Stimulated activated naive B cell treated with anti-CD40 and anti-IgM and Interleukin-4, amounts not matched to agents 10 μg/mL and 1 μg/mL and 100 μg/mL, for 72 hours (primary cell): ENCODE measurements at regions not wholly inside any gene's neighbourhood (a gene's known extent, or its start where the extent isn't known, plus 50 kb on each side); places are given as distances from the start of the nearest gene placed in this dataset.

Source experiments
- ATAC-seq, 2 donors: fragments of 150-1000 bp; cut with Tn5 transposase; replicated peaks; 2 replicates each; pipeline ENCODE4 v1.10.0; 2021; ENCODE audit warnings: moderate library complexity in 1 of 2
- DNase-seq: peaks from one replicate; pipeline ENCODE4 v3.0.0; 2021
- H3K27ac Mint-ChIP-seq: one replicate; pipeline ENCODE4 v1.8.0; 2022; ENCODE audit warnings: mild to moderate bottlenecking, mixed read lengths
- H3K27me3 Mint-ChIP-seq, 2 donors: one replicate each; pipeline ENCODE4 v1.8.0; 2022; ENCODE audit warnings: mixed read lengths in 2 of 2
- H3K36me3 Mint-ChIP-seq, 2 donors: one replicate each; pipeline ENCODE4 v1.8.0; 2022; ENCODE audit warnings: mixed read lengths in 2 of 2, mild to moderate bottlenecking in 1 of 2
- H3K4me1 Mint-ChIP-seq, 2 donors: one replicate each; pipeline ENCODE4 v1.8.0; 2022; ENCODE audit warnings: mixed read lengths in 2 of 2, mild to moderate bottlenecking in 1 of 2
- H3K4me3 Mint-ChIP-seq, 2 donors: one replicate each; pipeline ENCODE4 v1.8.0; 2022; ENCODE audit warnings: mild to moderate bottlenecking in 2 of 2, mixed read lengths in 2 of 2, moderate library complexity in 1 of 2
- H3K9me3 Mint-ChIP-seq, 2 donors: one replicate each; pipeline ENCODE4 v1.8.0; 2022; ENCODE audit warnings: mixed read lengths in 2 of 2, mild to moderate bottlenecking in 1 of 2

DNA sequence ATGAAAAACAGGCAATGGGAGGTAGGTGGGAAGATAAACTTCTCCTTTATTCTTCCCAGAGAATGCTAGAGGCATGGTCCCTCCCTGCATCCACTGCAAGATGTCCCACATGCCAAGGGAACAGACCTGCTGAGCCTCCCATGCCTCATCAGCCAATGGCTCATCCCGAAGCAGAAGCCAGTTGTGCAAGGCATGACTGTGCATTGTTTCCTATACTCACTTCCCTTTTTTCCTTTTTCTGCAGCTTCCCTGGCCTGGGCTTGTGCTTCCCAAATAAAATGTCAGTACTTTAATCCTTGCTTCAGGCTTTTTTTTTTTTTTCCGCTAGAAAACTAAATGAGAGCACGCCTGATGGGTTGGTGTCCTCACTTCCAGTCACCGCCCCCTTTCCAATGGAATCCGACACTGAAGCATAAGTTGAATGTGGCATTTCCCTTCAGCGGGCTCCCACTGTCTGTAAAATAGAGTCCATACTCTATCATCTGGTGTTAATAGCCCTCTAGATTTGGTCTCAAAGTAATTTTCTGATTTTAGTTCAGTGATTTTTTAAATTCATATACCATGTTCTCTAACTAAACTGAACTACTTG is 239.0 kb upstream of the JADE1 start:
- Mint-ChIP-seq H3K27ac (no peak overlapping the region), H3K36me3 (no peaks in the 10 kb centered on the region), H3K9me3 (no peaks in the 10 kb centered on the region), H3K27me3 (peaks cover 0 to 21% of the 10 kb centered on the region in 2 donors), H3K4me1 (no peaks in the 10 kb centered on the region), H3K4me3 (no peak overlapping the region)
- no peak for ATAC-seq
- DNase-seq, result no peak

DNA sequence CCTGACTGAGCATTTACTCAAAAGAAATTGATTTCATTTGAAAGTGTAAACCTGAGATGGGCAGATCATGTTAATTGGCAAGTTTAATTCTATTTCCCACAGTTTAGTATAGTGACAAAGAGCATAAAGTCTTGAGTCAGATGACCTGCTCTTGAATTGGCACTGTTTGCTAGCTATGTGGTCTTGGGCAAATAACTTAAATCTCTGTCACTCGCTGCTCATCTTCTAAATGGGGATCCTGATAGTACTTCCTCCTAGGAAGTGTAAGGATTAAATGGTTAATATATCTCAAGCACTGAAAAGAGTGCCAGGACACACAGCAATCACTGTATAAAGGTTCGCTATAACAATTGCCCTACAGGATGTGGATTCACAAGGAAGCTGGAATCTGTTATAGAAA is 242.8 kb upstream of the JADE1 start:
- DNase-seq (no peak), ATAC-seq (no peak)
- no peak overlapping the region for H3K4me3 Mint-ChIP-seq
- H3K4me1 Mint-ChIP-seq, result no peaks in the 10 kb centered on the region
- no peaks in the 10 kb centered on the region for H3K9me3 Mint-ChIP-seq
- no peak overlapping the region for H3K27ac Mint-ChIP-seq
- peaks cover 0 to 26% of the 10 kb centered on the region in 2 donors for H3K27me3 Mint-ChIP-seq
- H3K36me3 Mint-ChIP-seq, result no peaks in the 10 kb centered on the region

DNA sequence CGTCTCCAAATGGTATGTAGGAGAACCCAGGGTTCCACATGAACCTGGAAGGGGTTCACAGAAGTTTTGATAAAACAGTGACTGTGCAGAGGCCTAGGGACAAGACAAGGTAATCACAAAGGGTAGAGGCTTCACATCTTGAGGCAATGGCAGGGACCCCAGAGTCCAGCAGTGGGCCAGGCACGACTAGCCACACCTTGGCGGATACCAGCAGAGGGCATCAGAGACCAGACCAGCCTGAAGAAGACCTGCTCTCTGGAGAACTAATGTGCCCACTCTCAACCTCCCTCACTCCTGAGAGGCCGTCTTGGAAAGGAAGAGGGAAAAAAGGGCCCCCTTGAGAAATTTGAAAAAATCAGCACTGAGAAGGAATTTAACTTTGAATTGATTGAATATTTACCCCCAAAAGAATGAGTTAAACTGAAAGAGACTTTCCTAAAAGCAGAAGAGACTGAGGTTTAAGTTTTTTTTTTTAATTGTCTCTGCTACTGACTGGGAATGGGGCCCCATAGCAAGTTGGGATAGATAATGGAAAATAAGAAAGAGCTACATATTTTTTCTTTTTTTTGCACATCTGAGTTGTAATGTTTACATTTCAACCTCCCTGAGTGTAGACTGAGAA is 243.8 kb upstream of the JADE1 start:
- Mint-ChIP-seq H3K9me3 (no peaks in the 10 kb centered on the region), H3K27ac (no peak overlapping the region), H3K27me3 (peaks cover 0 to 26% of the 10 kb centered on the region in 2 donors), H3K36me3 (no peaks in the 10 kb centered on the region), H3K4me1 (no peaks in the 10 kb centered on the region), H3K4me3 (no peak overlapping the region)
- ATAC-seq, result peak; percentile 61 to 81
- DNase-seq, result peak; percentile 6

DNA sequence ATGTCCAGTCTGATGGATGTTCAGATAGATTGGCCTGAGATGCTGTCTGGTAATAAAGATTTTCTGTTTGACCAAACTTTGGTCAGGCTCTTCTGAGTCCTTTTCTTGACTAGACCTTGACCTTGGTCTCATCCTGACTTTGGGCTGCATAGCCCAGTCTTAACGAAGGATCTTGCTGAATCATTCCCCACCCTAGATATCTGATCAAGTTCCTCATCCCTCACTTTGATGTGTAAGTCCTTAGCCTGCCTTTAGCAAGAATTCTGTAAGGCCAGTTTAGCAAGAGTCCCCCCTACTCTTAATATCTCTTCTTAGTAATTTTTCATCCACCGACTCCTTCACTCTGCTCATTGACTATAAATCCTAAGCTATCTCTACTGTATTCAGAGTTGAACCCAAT is 244.4 kb upstream of the JADE1 start:
- Mint-ChIP-seq H3K4me3 (no peak overlapping the region), H3K4me1 (no peaks in the 10 kb centered on the region), H3K9me3 (no peaks in the 10 kb centered on the region), H3K36me3 (no peaks in the 10 kb centered on the region), H3K27me3 (peaks cover 0 to 23% of the 10 kb centered on the region in 2 donors), H3K27ac (no peak overlapping the region)
- DNase-seq (no peak), ATAC-seq (peak in 1 of 2 donors; percentile 15)

DNA sequence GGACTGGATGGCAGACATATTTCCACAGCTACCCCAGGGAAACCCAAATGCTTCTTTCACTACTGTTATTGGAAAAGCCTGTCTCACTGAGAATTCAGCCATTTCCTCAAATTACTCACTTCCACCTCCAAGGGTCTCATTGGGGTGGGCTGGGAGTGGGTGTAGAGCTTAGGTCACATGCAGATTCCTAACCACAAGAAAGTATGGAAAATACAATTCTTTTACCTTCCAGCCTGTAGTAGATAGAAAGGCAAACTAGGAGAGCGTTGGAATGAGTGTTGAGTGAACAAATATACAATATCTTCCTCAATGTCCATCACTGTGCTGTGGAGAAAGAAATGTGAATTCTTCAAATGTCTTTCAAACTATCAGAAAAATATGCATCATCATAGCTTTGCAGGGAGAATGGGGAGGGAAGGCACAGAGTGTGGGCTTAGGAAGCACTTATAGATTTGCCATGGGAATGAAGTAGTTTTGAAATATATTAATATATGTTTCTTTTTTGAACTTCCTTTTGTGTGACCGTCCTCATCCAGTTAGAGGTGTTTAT is 245.3 kb upstream of the JADE1 start:
- Mint-ChIP-seq H3K4me3 (no peak overlapping the region), H3K36me3 (no peaks in the 10 kb centered on the region), H3K27ac (no peak overlapping the region), H3K9me3 (no peaks in the 10 kb centered on the region), H3K27me3 (peaks cover 0 to 14% of the 10 kb centered on the region in 2 donors), H3K4me1 (peaks cover under 1 to 2% of the 10 kb centered on the region in 2 donors)
- ATAC-seq (no peak), DNase-seq (no peak)

GRCh38 chr4:128560754-128561495 is 248.6 kb upstream of the JADE1 start:
- Mint-ChIP-seq H3K4me3 (no peak overlapping the region), H3K27ac (no peak overlapping the region), H3K36me3 (no peaks in the 10 kb centered on the region), H3K4me1 (peaks cover 3 to 5% of the 10 kb centered on the region in 2 donors), H3K27me3 (peaks cover 0 to 8% of the 10 kb centered on the region in 2 donors), H3K9me3 (no peaks in the 10 kb centered on the region)
- DNase-seq, result no peak
- no peak for ATAC-seq

DNA sequence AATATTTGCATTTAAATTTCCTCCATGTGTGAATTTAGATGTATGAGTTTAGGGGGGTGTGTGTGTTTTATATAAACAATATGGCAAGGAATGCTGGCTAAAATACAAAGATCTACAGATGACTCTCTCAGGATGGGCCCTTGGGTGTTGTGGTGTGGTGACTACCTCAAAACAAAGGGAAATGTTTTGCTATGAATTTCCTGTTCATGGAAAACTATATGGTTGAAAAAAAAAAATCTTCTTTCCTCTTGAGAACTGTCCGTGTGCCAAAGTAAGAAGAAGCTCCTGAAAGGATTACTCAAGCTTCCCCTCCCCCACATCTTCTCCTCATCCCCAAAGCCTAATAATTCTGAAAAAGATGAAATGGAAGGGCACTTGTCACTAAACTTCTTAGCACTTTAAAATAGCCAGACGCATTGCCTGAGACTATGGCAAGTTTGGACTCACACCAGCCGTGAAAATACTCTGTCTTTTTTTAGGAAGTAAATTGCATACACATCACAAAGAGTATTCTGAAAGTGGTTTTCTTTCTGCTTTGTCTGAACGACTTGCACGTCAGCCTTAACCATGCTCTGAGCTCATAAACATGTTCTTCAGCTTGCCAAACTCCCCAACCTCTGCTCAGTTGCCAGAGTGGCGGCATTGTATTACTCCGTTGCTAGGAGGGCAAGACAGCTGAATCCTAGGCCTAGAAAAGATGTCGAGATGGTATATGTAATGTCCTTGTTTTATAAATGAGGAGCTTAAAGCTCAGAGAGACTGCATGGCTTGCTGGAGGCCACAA is 250.4 kb upstream of the JADE1 start:
- Mint-ChIP-seq H3K27me3 (peaks cover 0 to 5% of the 10 kb centered on the region in 2 donors), H3K27ac (no peak overlapping the region), H3K9me3 (no peaks in the 10 kb centered on the region), H3K36me3 (no peaks in the 10 kb centered on the region), H3K4me1 (peaks cover 3 to 5% of the 10 kb centered on the region in 2 donors), H3K4me3 (no peak overlapping the region)
- DNase-seq (no peak), ATAC-seq (peak in 1 of 2 donors; percentile 33)

DNA sequence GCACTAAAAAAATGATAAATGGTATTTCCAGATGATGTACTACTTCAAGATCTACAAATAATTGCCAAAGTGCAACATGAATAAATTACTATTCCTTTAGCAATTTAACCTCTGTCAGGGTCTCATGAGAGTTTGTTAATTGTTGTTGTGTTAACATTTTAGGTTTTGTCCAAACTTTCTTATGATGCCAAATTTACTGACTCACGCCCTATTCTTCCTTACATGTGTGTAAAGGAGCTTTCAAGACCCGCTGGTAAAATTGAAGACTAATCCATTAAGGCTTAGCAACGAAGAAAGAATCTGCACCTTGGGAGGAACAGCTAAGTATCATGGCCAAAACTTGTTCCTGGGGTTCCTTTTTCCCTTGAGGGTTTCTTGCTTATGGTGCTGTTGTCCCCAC is 252.7 kb upstream of the JADE1 start:
- no peaks in the 10 kb centered on the region for H3K36me3 Mint-ChIP-seq
- no peak overlapping the region for H3K27ac Mint-ChIP-seq
- peaks cover 10 to 16% of the 10 kb centered on the region in 2 donors for H3K4me1 Mint-ChIP-seq
- H3K4me3 Mint-ChIP-seq, result no peak overlapping the region
- peaks cover 7 to 16% of the 10 kb centered on the region in 2 donors for H3K27me3 Mint-ChIP-seq
- DNase-seq (no peak), ATAC-seq (no peak)
- no peaks in the 10 kb centered on the region for H3K9me3 Mint-ChIP-seq

- Mint-ChIP-seq H3K9me3 (peaks cover 2 to 4% of the 10 kb centered on the region in 2 donors), H3K4me3 (peak overlapping the region; percentile 81 to 90), H3K36me3 (no peaks in the 10 kb centered on the region), H3K27ac (no peak overlapping the region), H3K4me1 (peaks cover 7 to 12% of the 10 kb centered on the region in 2 donors), H3K27me3 (peaks cover 12 to 22% of the 10 kb centered on the region in 2 donors)
- no peak for DNase-seq
- ATAC-seq, result no peak
Measured at GRCh38 chr4:128553686-128554515, 255.6 kb upstream of the JADE1 start.

GRCh38 chr4:128552586-128552907 is 257.0 kb upstream of the JADE1 start:
- ATAC-seq, result peak in 1 of 2 donors; percentile 2
- H3K4me3 Mint-ChIP-seq, result peak overlapping the region in 1 of 2 donors; percentile 81
- H3K9me3 Mint-ChIP-seq, result peaks cover 2 to 4% of the 10 kb centered on the region in 2 donors
- no peak for DNase-seq
- no peak overlapping the region for H3K27ac Mint-ChIP-seq
- H3K36me3 Mint-ChIP-seq, result no peaks in the 10 kb centered on the region
- H3K27me3 Mint-ChIP-seq, result peaks cover 12 to 23% of the 10 kb centered on the region in 2 donors
- H3K4me1 Mint-ChIP-seq, result peaks cover 6 to 11% of the 10 kb centered on the region in 2 donors

GRCh38 chr4:128551280-128551679 is 258.2 kb upstream of the JADE1 start:
- Mint-ChIP-seq H3K4me3 (no peak overlapping the region), H3K27me3 (peaks cover 17 to 29% of the 10 kb centered on the region in 2 donors), H3K9me3 (peaks cover 2 to 4% of the 10 kb centered on the region in 2 donors), H3K27ac (no peak overlapping the region), H3K36me3 (no peaks in the 10 kb centered on the region), H3K4me1 (peaks cover 6 to 11% of the 10 kb centered on the region in 2 donors)
- DNase-seq (no peak), ATAC-seq (no peak)

- Mint-ChIP-seq H3K36me3 (no peaks in the 10 kb centered on the region), H3K27me3 (peaks cover 17 to 29% of the 10 kb centered on the region in 2 donors), H3K27ac (no peak overlapping the region), H3K4me3 (no peak overlapping the region), H3K9me3 (peaks cover 2 to 4% of the 10 kb centered on the region in 2 donors), H3K4me1 (peaks cover 6 to 11% of the 10 kb centered on the region in 2 donors)
- ATAC-seq, result peak in 1 of 2 donors; percentile 38
- DNase-seq, result no peak
Measured at GRCh38 chr4:128550060-128550459, 259.4 kb upstream of the JADE1 start.

- Mint-ChIP-seq H3K4me1 (peaks cover 6 to 11% of the 10 kb centered on the region in 2 donors), H3K36me3 (no peaks in the 10 kb centered on the region)
Measured at GRCh38 chr4:128549636-128550035, 259.9 kb upstream of the JADE1 start.

More at GRCh38 chr4:128549636-128550035, 259.9 kb upstream of the JADE1 start:
- Mint-ChIP-seq H3K4me3 (no peak overlapping the region), H3K9me3 (peaks cover 2 to 4% of the 10 kb centered on the region in 2 donors), H3K27me3 (peaks cover 17 to 29% of the 10 kb centered on the region in 2 donors), H3K27ac (no peak overlapping the region)
- no peak for DNase-seq
- ATAC-seq, result no peak
